ENCODE measurements at regions not wholly inside any gene's neighbourhood (a gene's known extent, or its start where the extent isn't known, plus 50 kb on each side); places are given as distances from the start of the nearest gene placed in this dataset.

DNA sequence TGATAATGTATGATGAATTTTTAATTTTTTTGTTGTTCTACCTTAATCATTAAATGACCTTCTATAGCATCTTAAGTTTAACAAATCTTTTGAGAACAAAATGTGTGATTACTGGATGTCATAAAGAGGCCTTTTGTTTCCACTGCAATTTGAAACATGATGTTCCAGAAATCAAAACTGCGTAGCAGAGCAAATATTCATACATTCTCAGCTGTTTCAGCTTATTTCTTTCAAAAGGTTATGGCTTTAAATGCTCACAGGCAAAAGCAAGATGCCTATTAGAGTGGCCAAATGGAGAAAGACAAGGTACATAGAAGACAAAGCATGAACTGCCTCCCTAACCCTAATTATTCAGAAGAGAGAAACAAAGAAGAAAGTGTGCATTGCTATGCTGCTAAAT lies 233.0 kb upstream of the SLC7A11 start:
- no peak for FAIRE-seq
- Histone ChIP-seq H4K20me1 (replicated peaks; ENCODE audit: control insufficient read depth, extremely low read depth, insufficient read depth, low read length) (no peaks in the 10 kb centered on the region), H3K9me3 (replicated peaks; ENCODE audit: control insufficient read depth, insufficient read depth, low read length) (no peaks in the 10 kb centered on the region), H2AFZ (ENCODE audit: low read depth, low read length) (no peak overlapping the region), H3K9ac (replicated peaks; ENCODE audit: extremely low read depth, insufficient read depth, low read length) (no peak overlapping the region), H3K27ac (ENCODE audit: insufficient read depth, low read depth, low read length) (no peak overlapping the region), H3K27me3 (ENCODE audit: control insufficient read depth in 2 of 2, insufficient read depth in 2 of 2, low read length in 2 of 2) (peaks cover 0 to 1% of the 10 kb centered on the region in 2 experiments), H3K4me2 (ENCODE audit: insufficient read depth, low read length) (no peak overlapping the region), H3K4me3 (replicated peaks in 1 of 3; ENCODE audit: insufficient read depth in 1 of 3, low read depth in 1 of 3, low read length in 3 of 3) (no peak overlapping the region), H3K36me3 (ENCODE audit: control insufficient read depth in 2 of 2, extremely low read depth in 1 of 2, insufficient read depth in 2 of 2, low read length in 2 of 2) (no peaks in the 10 kb centered on the region), H3K9me1 (replicated peaks; ENCODE audit: control insufficient read depth, extremely low read depth, insufficient read depth, low read length) (no peaks in the 10 kb centered on the region), H3K4me1 (ENCODE audit: control insufficient read depth, extremely low read depth, insufficient read depth, low read length) (no peaks in the 10 kb centered on the region), H3K79me2 (ENCODE audit: control insufficient read depth, insufficient read depth, low read length) (no peaks in the 10 kb centered on the region)
- intact Hi-C loops (cut with micrococcal nuclease): no loop called here
- dilution Hi-C loops (cut with MboI; ENCODE audit: extremely low pct_ligation_motif_present, low sequenced_read_pairs): no loop called here
- POLR2A ChIA-PET: no interaction called here
- DNase-seq (ENCODE audit: low read depth, low spot score): no peak
- no peak for TF ChIP-seq FOS (IDR thresholded peaks at IDR 0.05; ENCODE audit: borderline replicate concordance, insufficient read depth, low read length)
- no peak for TF ChIP-seq POLR2AphosphoS5 (IDR thresholded peaks at IDR 0.05; ENCODE audit: insufficient read depth, low read depth, low read length)
- TF ChIP-seq, protein P1, sequence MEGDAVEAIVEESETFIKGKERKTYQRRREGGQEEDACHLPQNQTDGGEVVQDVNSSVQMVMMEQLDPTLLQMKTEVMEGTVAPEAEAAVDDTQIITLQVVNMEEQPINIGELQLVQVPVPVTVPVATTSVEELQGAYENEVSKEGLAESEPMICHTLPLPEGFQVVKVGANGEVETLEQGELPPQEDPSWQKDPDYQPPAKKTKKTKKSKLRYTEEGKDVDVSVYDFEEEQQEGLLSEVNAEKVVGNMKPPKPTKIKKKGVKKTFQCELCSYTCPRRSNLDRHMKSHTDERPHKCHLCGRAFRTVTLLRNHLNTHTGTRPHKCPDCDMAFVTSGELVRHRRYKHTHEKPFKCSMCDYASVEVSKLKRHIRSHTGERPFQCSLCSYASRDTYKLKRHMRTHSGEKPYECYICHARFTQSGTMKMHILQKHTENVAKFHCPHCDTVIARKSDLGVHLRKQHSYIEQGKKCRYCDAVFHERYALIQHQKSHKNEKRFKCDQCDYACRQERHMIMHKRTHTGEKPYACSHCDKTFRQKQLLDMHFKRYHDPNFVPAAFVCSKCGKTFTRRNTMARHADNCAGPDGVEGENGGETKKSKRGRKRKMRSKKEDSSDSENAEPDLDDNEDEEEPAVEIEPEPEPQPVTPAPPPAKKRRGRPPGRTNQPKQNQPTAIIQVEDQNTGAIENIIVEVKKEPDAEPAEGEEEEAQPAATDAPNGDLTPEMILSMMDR (IDR thresholded peaks at IDR 0.05; ENCODE audit: extremely low read depth in 1 of 2, insufficient read depth in 1 of 2, low read depth in 1 of 2, low read length in 2 of 2): no peak
- TF ChIP-seq MAX (IDR thresholded peaks at IDR 0.05; ENCODE audit: insufficient read depth, insufficient read length): no peak
- TF ChIP-seq POLR2A (IDR thresholded peaks at IDR 0.05; ENCODE audit: low read depth, low read length): no peak
- no peak for TF ChIP-seq GATA2 (IDR thresholded peaks at IDR 0.05; ENCODE audit: insufficient read depth, insufficient read length, low read depth, low read length)
- no peak for TF ChIP-seq JUN (IDR thresholded peaks at IDR 0.05; ENCODE audit: borderline replicate concordance, insufficient read depth, insufficient read length, low read depth)
- TF ChIP-seq EZH2 (IDR thresholded peaks at IDR 0.05; ENCODE audit: borderline replicate concordance, low read depth, low read length, severe bottlenecking): no peak
- no peak for TF ChIP-seq MYC (IDR thresholded peaks at IDR 0.05; ENCODE audit: low read depth, low read length)
- CTCF ChIA-PET: interaction anchor here (1.6 to 1.8 kb wide), 2 partner anchors 13 to 18 kb away, joined by 4 to 8 read pairs; no protein-coding TSS in a partner anchor
- no TSS peak for BruUV-seq (replicated peaks)
